ENCODE measurements at regions not wholly inside any gene's neighbourhood (a gene's known extent, or its start where the extent isn't known, plus 50 kb on each side); places are given as distances from the start of the nearest gene placed in this dataset.

- no peak for TF ChIP-seq ELK1 (IDR thresholded peaks at IDR 0.05; ENCODE audit: low read depth, low read length)
- TF ChIP-seq, protein P1, sequence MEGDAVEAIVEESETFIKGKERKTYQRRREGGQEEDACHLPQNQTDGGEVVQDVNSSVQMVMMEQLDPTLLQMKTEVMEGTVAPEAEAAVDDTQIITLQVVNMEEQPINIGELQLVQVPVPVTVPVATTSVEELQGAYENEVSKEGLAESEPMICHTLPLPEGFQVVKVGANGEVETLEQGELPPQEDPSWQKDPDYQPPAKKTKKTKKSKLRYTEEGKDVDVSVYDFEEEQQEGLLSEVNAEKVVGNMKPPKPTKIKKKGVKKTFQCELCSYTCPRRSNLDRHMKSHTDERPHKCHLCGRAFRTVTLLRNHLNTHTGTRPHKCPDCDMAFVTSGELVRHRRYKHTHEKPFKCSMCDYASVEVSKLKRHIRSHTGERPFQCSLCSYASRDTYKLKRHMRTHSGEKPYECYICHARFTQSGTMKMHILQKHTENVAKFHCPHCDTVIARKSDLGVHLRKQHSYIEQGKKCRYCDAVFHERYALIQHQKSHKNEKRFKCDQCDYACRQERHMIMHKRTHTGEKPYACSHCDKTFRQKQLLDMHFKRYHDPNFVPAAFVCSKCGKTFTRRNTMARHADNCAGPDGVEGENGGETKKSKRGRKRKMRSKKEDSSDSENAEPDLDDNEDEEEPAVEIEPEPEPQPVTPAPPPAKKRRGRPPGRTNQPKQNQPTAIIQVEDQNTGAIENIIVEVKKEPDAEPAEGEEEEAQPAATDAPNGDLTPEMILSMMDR (IDR thresholded peaks at IDR 0.05 in 2 of 3, conservative IDR thresholded peaks at IDR 0.05 in 1 of 3; ENCODE audit: control insufficient read depth in 2 of 3, extremely low read depth in 1 of 3, insufficient read depth in 1 of 3, low read depth in 3 of 3, low read length in 3 of 3): no peak
- TF ChIP-seq EZH2 (IDR thresholded peaks at IDR 0.05; ENCODE audit: borderline replicate concordance, control insufficient read depth, low read depth, low read length): no peak
- no peak for TF ChIP-seq BCLAF1 (IDR thresholded peaks at IDR 0.05)
- TF ChIP-seq EP300 (IDR thresholded peaks at IDR 0.05; ENCODE audit: borderline replicate concordance in 1 of 2, control insufficient read depth in 1 of 2, low read depth in 2 of 2, low read length in 2 of 2): no peak
- no peak for TF ChIP-seq DPF2 (IDR thresholded peaks at IDR 0.05)
- no peak for TF ChIP-seq CREM (IDR thresholded peaks at IDR 0.05; ENCODE audit: low read depth)
Observed at GRCh38 chr12:127623362-127623761, 643.6 kb upstream of the TMEM132C start.
